HepG2 (cell line): ENCODE measurements at regions not wholly inside any gene's neighbourhood (a gene's known extent, or its start where the extent isn't known, plus 50 kb on each side); places are given as distances from the start of the nearest gene placed in this dataset.

Experiments used
- ATAC-seq: fragments of 200-7000 bp; cut with Tn5 transposase; 3 replicates; pipeline ENCODE4 v1.9.1; 2020; ENCODE audit warnings: mild to moderate bottlenecking, moderate library complexity
- BruUV-seq: library from RNA; stranded (reverse); fragments of 400-500 nt; replicated peaks from 2 replicates; lab custom pipeline; 2021; lab: Mats Ljungman, UMichigan
- CTCF ChIA-PET: fragments of 300-600 bp; formaldehyde crosslinking; extraction: SDS; loops from one replicate; lab custom pipeline; 2021; ENCODE audit warnings: low total read pairs, inconsistent platforms, low intra/inter-chr PET ratio; lab: Yijun Ruan, JAX
- POLR2A ChIA-PET: fragments of 350-600 bp; sonication (Branson Sonifier 250); formaldehyde crosslinking; loops from one replicate; lab custom pipeline; 2020; ENCODE audit warnings: antibody characterized with exemption, inconsistent platforms; lab: Yijun Ruan, JAX
- DNase-seq: peaks from one replicate; pipeline ENCODE4 v3.0.0-alpha.2; 2015; ENCODE audit warnings: low spot score
- FAIRE-seq: peaks from 3 replicates; lab custom pipeline; 2011; peaks lifted over from hg19 to GRCh38; lab: Jason Lieb, UNC
- H2AFZ ChIP-seq: one replicate; pipeline ENCODE4 v1.6.1; 2011; ENCODE audit warnings: low read length, inconsistent platforms
- H3K27ac ChIP-seq: fragments of 300-600 bp; 3 replicates; pipeline ENCODE4 v1.8.0; 2011; ENCODE audit warnings: mixed run types, mild to moderate bottlenecking, mixed read lengths, low read length, inconsistent platforms; ENCODE audit not compliant: insufficient read depth; ENCODE audit errors: extremely low read length
- H3K27me3 ChIP-seq, 2 experiments: fragments of 200-600 bp in 1 of 2; 2 replicates in 1 of 2; 3 replicates in 1 of 2; pipeline versions ENCODE4 v1.6.0 to v1.8.0; 2011; ENCODE audit warnings: low read length in 2 of 2, mild to moderate bottlenecking in 2 of 2, moderate library complexity in 2 of 2, inconsistent platforms in 1 of 2; ENCODE audit not compliant: insufficient read depth in 2 of 2, control insufficient read depth in 1 of 2
- H3K36me3 ChIP-seq, 2 experiments: fragments of 200-600 bp in 1 of 2; replicated peaks in 1 of 2; 2 replicates in 1 of 2; 3 replicates in 1 of 2; pipeline versions ENCODE4 v1.5.1 to v1.8.0; 2011; ENCODE audit warnings: low read length in 2 of 2, inconsistent platforms in 1 of 2; ENCODE audit not compliant: insufficient read depth in 2 of 2, control insufficient read depth in 1 of 2
- H3K4me1 ChIP-seq: 2 replicates; pipeline ENCODE4 v1.5.1; 2012; ENCODE audit warnings: low read length, inconsistent platforms; ENCODE audit not compliant: insufficient read depth
- H3K4me2 ChIP-seq: 2 replicates; pipeline ENCODE4 v1.6.0; 2011; ENCODE audit warnings: low read depth, low read length, inconsistent platforms
- H3K4me3 ChIP-seq, 3 experiments: fragments of 200-600 bp in 1 of 3; sonication (generic), shearing (Covaris generic) in 1 of 3; replicated peaks in 1 of 3; 2 replicates each; pipeline ENCODE4 v1.5.1; 2011 to 2016; ENCODE audit warnings: low read length in 3 of 3, inconsistent platforms in 2 of 3, low read depth in 2 of 3, mild to moderate bottlenecking in 2 of 3, control low read depth in 1 of 3, mixed read lengths in 1 of 3; ENCODE audit not compliant: insufficient read depth in 1 of 3
- H3K79me2 ChIP-seq: one replicate; pipeline ENCODE4 v1.6.1; 2011; ENCODE audit warnings: low read length, inconsistent platforms; ENCODE audit not compliant: insufficient read depth
- H3K9ac ChIP-seq: 2 replicates; pipeline ENCODE4 v1.6.0; 2011; ENCODE audit warnings: mild to moderate bottlenecking, low read depth, low read length, inconsistent platforms; ENCODE audit not compliant: insufficient read depth
- H3K9me3 ChIP-seq: 2 replicates; pipeline ENCODE4 v1.5.1; 2012; ENCODE audit warnings: mild to moderate bottlenecking, low read length
- H4K20me1 ChIP-seq: 2 replicates; pipeline ENCODE4 v1.6.0; 2011; ENCODE audit warnings: inconsistent platforms, mild to moderate bottlenecking, low read length, moderate library complexity; ENCODE audit not compliant: insufficient read depth
- HNRNPUL1 ChIP-seq: fragments of 200-400 bp; formaldehyde crosslinking; IDR thresholded peaks from 2 replicates; pipeline ENCODE4 v1.6.1; 2017; ENCODE audit warnings: low read depth, mild to moderate bottlenecking, low read length, moderate library complexity
- HOXD1 ChIP-seq: sonication (generic); formaldehyde crosslinking; IDR thresholded peaks from 2 replicates; pipeline ENCODE4 v1.5.0; 2020; ENCODE audit warnings: missing genetic modification reagents
- KDM3A ChIP-seq: IDR thresholded peaks from 2 replicates; pipeline ENCODE4 v1.6.1; 2018; ENCODE audit warnings: low read depth, missing compliant biosample characterization
- KLF15 ChIP-seq: sonication (generic); formaldehyde crosslinking; IDR thresholded peaks from 2 replicates; pipeline ENCODE4 v1.8.1; 2023; ENCODE audit warnings: borderline replicate concordance, mild to moderate bottlenecking, inconsistent platforms, missing genetic modification reagents, mixed read lengths
- PAX8 ChIP-seq: sonication (generic); formaldehyde crosslinking; IDR thresholded peaks from 2 replicates; pipeline ENCODE4 v1.8.0; 2022; ENCODE audit warnings: mild to moderate bottlenecking, missing genetic modification reagents, borderline replicate concordance
- SNAPC5 ChIP-seq: sonication (generic); formaldehyde crosslinking; IDR thresholded peaks from 2 replicates; pipeline ENCODE4 v1.8.1; 2023; ENCODE audit warnings: mild to moderate bottlenecking, missing genetic modification reagents, borderline replicate concordance
- TCF12 ChIP-seq, 2 experiments: fragments of 450-650 bp in 1 of 2; sonication (generic) in 1 of 2; formaldehyde crosslinking in 1 of 2; IDR thresholded peaks; 2 replicates each; pipeline versions ENCODE4 v1.6.1 to v1.8.0; 2017 to 2022; ENCODE audit warnings: antibody characterized with exemption in 1 of 2, mild to moderate bottlenecking in 1 of 2, missing genetic modification reagents in 1 of 2, moderate library complexity in 1 of 2
- ZBTB7A ChIP-seq: sonication (generic); formaldehyde crosslinking; IDR thresholded peaks from 2 replicates; pipeline ENCODE4 v1.8.0; 2022; ENCODE audit warnings: mild to moderate bottlenecking, missing genetic modification reagents
- ZNF362 ChIP-seq: sonication (generic); formaldehyde crosslinking; IDR thresholded peaks from 2 replicates; pipeline ENCODE4 v1.4.0; 2020; ENCODE audit warnings: missing genetic modification reagents, mild to moderate bottlenecking, borderline replicate concordance
- ZNF432 ChIP-seq: sonication (generic); formaldehyde crosslinking; IDR thresholded peaks from 2 replicates; pipeline ENCODE4 v1.5.0; 2020; ENCODE audit warnings: missing genetic modification reagents, mild to moderate bottlenecking, borderline replicate concordance
- ZNF460 ChIP-seq: sonication (generic); formaldehyde crosslinking; IDR thresholded peaks from 2 replicates; pipeline ENCODE4 v1.5.1; 2020; ENCODE audit warnings: missing genetic modification reagents, mild to moderate bottlenecking, borderline replicate concordance
- ZNF710 ChIP-seq: sonication (generic); formaldehyde crosslinking; IDR thresholded peaks from 2 replicates; pipeline ENCODE4 v1.5.0; 2020; ENCODE audit warnings: mild to moderate bottlenecking, missing genetic modification reagents, borderline replicate concordance
- ZNF788 ChIP-seq: sonication (generic); formaldehyde crosslinking; IDR thresholded peaks from 2 replicates; pipeline ENCODE4 v1.5.0; 2020; ENCODE audit warnings: mild to moderate bottlenecking, missing genetic modification reagents, borderline replicate concordance
- ZNF841 ChIP-seq: sonication (generic); formaldehyde crosslinking; IDR thresholded peaks from 2 replicates; pipeline ENCODE4 v1.8.1; 2023; ENCODE audit warnings: missing genetic modification reagents, borderline replicate concordance
- WGBS: methylation state at CpG from one replicate; pipeline ENCODE4 v1.1.6; 2017; ENCODE audit warnings: low lambda C conversion rate; 5-methylcytosine and 5-hydroxymethylcytosine counted together
- in situ Hi-C: cut with HindIII; loops from 2 replicates; pipeline ENCODE4 v1.10.0; 2017; ENCODE audit warnings: low pct_unique_long_range_greater_than_20kb; ENCODE audit not compliant: extremely low pct_ligation_motif_present
- intact Hi-C: fragments of 100-400 bp; cut with micrococcal nuclease; formaldehyde crosslinking; loops from one replicate; pipeline ENCODE4 v1.10.0; 2022; ENCODE audit not compliant: unreplicated experiment
- TF ChIP-seq, protein P1 (sequence below): sonication (generic); formaldehyde crosslinking; IDR thresholded peaks from 2 replicates; pipeline ENCODE4 v1.4.0; 2020; ENCODE audit warnings: missing genetic modification reagents
- TF ChIP-seq, protein P2 (sequence below), 2 experiments: IDR thresholded peaks; 2 replicates each; pipeline ENCODE4 v1.6.1; 2011 to 2012; ENCODE audit warnings: low read length in 2 of 2, borderline replicate concordance in 1 of 2, low read depth in 1 of 2, mild to moderate bottlenecking in 1 of 2, moderate library complexity in 1 of 2

DNA sequence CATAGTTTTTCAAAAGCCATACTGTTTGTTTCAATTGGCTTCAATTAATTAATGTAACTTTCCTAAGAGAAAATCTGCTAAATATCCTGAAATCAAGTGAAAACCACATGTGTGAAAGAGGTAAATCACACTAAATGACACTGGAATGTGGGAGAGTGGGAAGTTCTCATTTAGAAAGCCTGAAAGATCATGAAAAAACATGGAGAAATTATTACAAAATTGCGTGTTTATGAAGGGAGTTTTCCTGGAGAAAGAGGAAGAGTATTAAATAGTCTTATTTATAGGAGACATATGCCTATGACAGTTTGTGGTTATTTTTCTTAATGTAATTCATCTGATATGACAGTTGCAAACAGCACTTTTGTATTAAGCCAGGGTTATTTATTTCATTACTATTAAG lies 183.7 kb downstream of the DKK2 start:
- no peak for FAIRE-seq
- Histone ChIP-seq H3K79me2 (no peaks in the 10 kb centered on the region), H3K27ac (no peak overlapping the region), H3K27me3 (no peaks in the 10 kb centered on the region), H3K4me3 (no peak overlapping the region), H2AFZ (no peak overlapping the region), H3K4me2 (no peak overlapping the region), H4K20me1 (no peaks in the 10 kb centered on the region), H3K36me3 (no peaks in the 10 kb centered on the region), H3K9ac (no peak overlapping the region), H3K9me3 (no peaks in the 10 kb centered on the region), H3K4me1 (no peaks in the 10 kb centered on the region)
- no peak for ATAC-seq
- CTCF ChIA-PET: no interaction called here
- intact Hi-C loops (no loop called here), in situ Hi-C loops (no loop called here)
- DNase-seq: no peak
- POLR2A ChIA-PET: no interaction called here
- no TSS peak for BruUV-seq
- 0% methylated on average over 1 of the region's 1 CpG for WGBS
- TF ChIP-seq PAX8 (CRISPR knock-in tag) (no peak), KDM3A (no peak), ZNF362 (CRISPR knock-in tag) (no peak), TCF12 (IDR thresholded peaks at IDR 0.05) (no peak), TCF12 (CRISPR knock-in tag; IDR thresholded peaks at IDR 0.05) (no peak), KLF15 (CRISPR knock-in tag) (no peak), ZNF432 (CRISPR knock-in tag) (no peak), ZNF841 (CRISPR knock-in tag) (no peak), ZNF710 (CRISPR knock-in tag) (no peak), ZNF460 (no peak), HNRNPUL1 (no peak), ZNF788 (CRISPR knock-in tag) (no peak), ZBTB7A (CRISPR knock-in tag) (no peak), HOXD1 (no peak), SNAPC5 (CRISPR knock-in tag) (no peak)
- TF ChIP-seq, protein P1, sequence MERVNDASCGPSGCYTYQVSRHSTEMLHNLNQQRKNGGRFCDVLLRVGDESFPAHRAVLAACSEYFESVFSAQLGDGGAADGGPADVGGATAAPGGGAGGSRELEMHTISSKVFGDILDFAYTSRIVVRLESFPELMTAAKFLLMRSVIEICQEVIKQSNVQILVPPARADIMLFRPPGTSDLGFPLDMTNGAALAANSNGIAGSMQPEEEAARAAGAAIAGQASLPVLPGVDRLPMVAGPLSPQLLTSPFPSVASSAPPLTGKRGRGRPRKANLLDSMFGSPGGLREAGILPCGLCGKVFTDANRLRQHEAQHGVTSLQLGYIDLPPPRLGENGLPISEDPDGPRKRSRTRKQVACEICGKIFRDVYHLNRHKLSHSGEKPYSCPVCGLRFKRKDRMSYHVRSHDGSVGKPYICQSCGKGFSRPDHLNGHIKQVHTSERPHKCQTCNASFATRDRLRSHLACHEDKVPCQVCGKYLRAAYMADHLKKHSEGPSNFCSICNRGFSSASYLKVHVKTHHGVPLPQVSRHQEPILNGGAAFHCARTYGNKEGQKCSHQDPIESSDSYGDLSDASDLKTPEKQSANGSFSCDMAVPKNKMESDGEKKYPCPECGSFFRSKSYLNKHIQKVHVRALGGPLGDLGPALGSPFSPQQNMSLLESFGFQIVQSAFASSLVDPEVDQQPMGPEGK (CRISPR knock-in tag): no peak
- TF ChIP-seq, protein P2, sequence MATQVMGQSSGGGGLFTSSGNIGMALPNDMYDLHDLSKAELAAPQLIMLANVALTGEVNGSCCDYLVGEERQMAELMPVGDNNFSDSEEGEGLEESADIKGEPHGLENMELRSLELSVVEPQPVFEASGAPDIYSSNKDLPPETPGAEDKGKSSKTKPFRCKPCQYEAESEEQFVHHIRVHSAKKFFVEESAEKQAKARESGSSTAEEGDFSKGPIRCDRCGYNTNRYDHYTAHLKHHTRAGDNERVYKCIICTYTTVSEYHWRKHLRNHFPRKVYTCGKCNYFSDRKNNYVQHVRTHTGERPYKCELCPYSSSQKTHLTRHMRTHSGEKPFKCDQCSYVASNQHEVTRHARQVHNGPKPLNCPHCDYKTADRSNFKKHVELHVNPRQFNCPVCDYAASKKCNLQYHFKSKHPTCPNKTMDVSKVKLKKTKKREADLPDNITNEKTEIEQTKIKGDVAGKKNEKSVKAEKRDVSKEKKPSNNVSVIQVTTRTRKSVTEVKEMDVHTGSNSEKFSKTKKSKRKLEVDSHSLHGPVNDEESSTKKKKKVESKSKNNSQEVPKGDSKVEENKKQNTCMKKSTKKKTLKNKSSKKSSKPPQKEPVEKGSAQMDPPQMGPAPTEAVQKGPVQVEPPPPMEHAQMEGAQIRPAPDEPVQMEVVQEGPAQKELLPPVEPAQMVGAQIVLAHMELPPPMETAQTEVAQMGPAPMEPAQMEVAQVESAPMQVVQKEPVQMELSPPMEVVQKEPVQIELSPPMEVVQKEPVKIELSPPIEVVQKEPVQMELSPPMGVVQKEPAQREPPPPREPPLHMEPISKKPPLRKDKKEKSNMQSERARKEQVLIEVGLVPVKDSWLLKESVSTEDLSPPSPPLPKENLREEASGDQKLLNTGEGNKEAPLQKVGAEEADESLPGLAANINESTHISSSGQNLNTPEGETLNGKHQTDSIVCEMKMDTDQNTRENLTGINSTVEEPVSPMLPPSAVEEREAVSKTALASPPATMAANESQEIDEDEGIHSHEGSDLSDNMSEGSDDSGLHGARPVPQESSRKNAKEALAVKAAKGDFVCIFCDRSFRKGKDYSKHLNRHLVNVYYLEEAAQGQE (IDR thresholded peaks at IDR 0.05; ENCODE audit: borderline replicate concordance in 1 of 2, low read depth in 1 of 2, low read length in 2 of 2): no peak
